Loucy (cell line): ENCODE measurements at regions not wholly inside any gene's neighbourhood (a gene's known extent, or its start where the extent isn't known, plus 50 kb on each side); places are given as distances from the start of the nearest gene placed in this dataset.

Experiments
- EZH2phosphoT487 ChIP-seq: fragments of 200-600 bp; IDR thresholded peaks from 2 replicates; pipeline ENCODE4 v1.6.1; 2018; ENCODE audit warnings: antibody characterized with exemption, mild to moderate bottlenecking, moderate library complexity, borderline replicate concordance
- TF ChIP-seq, protein P1 (sequence below): fragments of 200-600 bp; sonication (generic); conservative IDR thresholded peaks from 2 replicates; pipeline ENCODE4 v1.5.1; 2014; ENCODE audit warnings: mild to moderate bottlenecking, antibody characterized with exemption, low read length

DNA sequence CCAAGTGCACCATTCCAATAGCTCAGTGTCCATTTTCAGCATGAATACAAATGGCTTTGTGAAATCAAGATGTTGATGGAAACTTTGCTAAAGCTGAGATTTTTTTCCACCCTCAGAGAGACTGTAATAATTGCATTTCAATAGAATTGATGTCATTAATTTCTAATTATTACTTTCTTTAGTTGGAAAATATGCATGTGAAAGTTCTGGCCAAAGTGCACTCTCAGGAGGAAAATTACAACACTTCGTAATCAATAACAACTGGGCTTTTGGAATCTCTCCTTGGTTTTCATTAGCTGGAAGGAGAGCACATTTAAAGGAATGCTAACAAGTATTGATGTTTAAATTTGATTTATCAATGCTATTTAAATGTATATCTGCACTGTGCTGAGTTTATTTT lies 529.5 kb upstream of the CDH8 start:
- no peak for TF ChIP-seq EZH2phosphoT487
- TF ChIP-seq, protein P1, sequence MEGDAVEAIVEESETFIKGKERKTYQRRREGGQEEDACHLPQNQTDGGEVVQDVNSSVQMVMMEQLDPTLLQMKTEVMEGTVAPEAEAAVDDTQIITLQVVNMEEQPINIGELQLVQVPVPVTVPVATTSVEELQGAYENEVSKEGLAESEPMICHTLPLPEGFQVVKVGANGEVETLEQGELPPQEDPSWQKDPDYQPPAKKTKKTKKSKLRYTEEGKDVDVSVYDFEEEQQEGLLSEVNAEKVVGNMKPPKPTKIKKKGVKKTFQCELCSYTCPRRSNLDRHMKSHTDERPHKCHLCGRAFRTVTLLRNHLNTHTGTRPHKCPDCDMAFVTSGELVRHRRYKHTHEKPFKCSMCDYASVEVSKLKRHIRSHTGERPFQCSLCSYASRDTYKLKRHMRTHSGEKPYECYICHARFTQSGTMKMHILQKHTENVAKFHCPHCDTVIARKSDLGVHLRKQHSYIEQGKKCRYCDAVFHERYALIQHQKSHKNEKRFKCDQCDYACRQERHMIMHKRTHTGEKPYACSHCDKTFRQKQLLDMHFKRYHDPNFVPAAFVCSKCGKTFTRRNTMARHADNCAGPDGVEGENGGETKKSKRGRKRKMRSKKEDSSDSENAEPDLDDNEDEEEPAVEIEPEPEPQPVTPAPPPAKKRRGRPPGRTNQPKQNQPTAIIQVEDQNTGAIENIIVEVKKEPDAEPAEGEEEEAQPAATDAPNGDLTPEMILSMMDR = no peak
